GM12878 (cell line): ENCODE measurements at regions not wholly inside any gene's neighbourhood (a gene's known extent, or its start where the extent isn't known, plus 50 kb on each side); places are given as distances from the start of the nearest gene placed in this dataset.

Experiments used
- ATAC-seq: fragments of 200-7000 bp; cut with Tn5 transposase; 3 replicates; pipeline ENCODE4 v1.9.1; 2020; ENCODE audit warnings: mild to moderate bottlenecking, moderate library complexity
- BruUV-seq: library from RNA; stranded (reverse); fragments of 400-500 nt; replicated peaks from 2 replicates; lab custom pipeline; 2021; lab: Mats Ljungman, UMichigan
- CTCF ChIA-PET: fragments of 300-600 bp; sonication (Branson Sonifier 250); formaldehyde crosslinking; extraction: SDS; loops from one replicate; lab custom pipeline; 2021; ENCODE audit warnings: inconsistent platforms; lab: Yijun Ruan, JAX
- POLR2A ChIA-PET: fragments of 350-600 bp; formaldehyde crosslinking; extraction: SDS; loops from one replicate; lab custom pipeline; 2021; ENCODE audit warnings: inconsistent platforms; lab: Charles Lee
- RAD21 ChIA-PET: fragments of 300-600 bp; sonication (Branson Sonifier 250); formaldehyde crosslinking; loops from one replicate; lab custom pipeline; 2023; ENCODE audit warnings: antibody characterized with exemption; ENCODE audit not compliant: unreplicated experiment; lab: Charles Lee
- SMC1A ChIA-PET: fragments of 300-600 bp; sonication (Branson Sonifier 250); formaldehyde crosslinking; loops from one replicate; lab custom pipeline; 2023; ENCODE audit not compliant: unreplicated experiment, uncharacterized antibody; lab: Charles Lee
- DNase-seq: peaks from one replicate; pipeline ENCODE4 v3.0.0-alpha.2; 2011; ENCODE audit warnings: low read depth, low spot score
- FAIRE-seq: peaks from 3 replicates; lab custom pipeline; 2011; peaks lifted over from hg19 to GRCh38; lab: Jason Lieb, UNC
- H2AFZ ChIP-seq: 2 replicates; pipeline ENCODE4 v1.6.0; 2011; ENCODE audit warnings: low read depth, low read length, control low read depth; ENCODE audit not compliant: control insufficient read depth
- H3K27ac ChIP-seq: 2 replicates; pipeline ENCODE4 v1.5.1; 2011; ENCODE audit warnings: control low read depth; ENCODE audit not compliant: control insufficient read depth, insufficient read depth
- H3K27me3 ChIP-seq, 2 experiments: replicated peaks in 1 of 2; 2 replicates each; pipeline versions ENCODE4 v1.6.0 to v1.6.1; 2011; ENCODE audit warnings: low read length in 1 of 2; ENCODE audit not compliant: control insufficient read depth in 2 of 2, insufficient read depth in 2 of 2
- H3K36me3 ChIP-seq, 2 experiments: 2 replicates each; pipeline ENCODE4 v1.5.1; 2011; ENCODE audit warnings: low read length in 1 of 2; ENCODE audit not compliant: control insufficient read depth in 2 of 2, insufficient read depth in 2 of 2
- H3K4me1 ChIP-seq: 2 replicates; pipeline ENCODE4 v1.6.1; 2011; ENCODE audit warnings: mild to moderate bottlenecking, low read length, moderate library complexity, mixed read lengths; ENCODE audit not compliant: control insufficient read depth, insufficient read depth
- H3K4me2 ChIP-seq: 2 replicates; pipeline ENCODE4 v1.6.0; 2011; ENCODE audit warnings: control low read depth; ENCODE audit not compliant: control insufficient read depth, insufficient read depth
- H3K4me3 ChIP-seq: fragments of 200-600 bp; sonication (generic); 2 replicates; pipeline ENCODE4 v1.5.1; 2016
- H3K79me2 ChIP-seq: 2 replicates; pipeline ENCODE4 v1.6.0; 2011; ENCODE audit warnings: low read length; ENCODE audit not compliant: control insufficient read depth, insufficient read depth
- H3K9ac ChIP-seq: 2 replicates; pipeline ENCODE4 v1.8.0; 2011; ENCODE audit warnings: low read length, control low read depth, mixed read lengths; ENCODE audit not compliant: control insufficient read depth, insufficient read depth
- H3K9me3 ChIP-seq: replicated peaks from 3 replicates; pipeline ENCODE4 v1.5.1; 2011; ENCODE audit warnings: mild to moderate bottlenecking, low read length; ENCODE audit not compliant: control insufficient read depth, insufficient read depth
- H4K20me1 ChIP-seq: 2 replicates; pipeline ENCODE4 v1.6.0; 2011; ENCODE audit not compliant: control insufficient read depth, insufficient read depth
- ZBTB11 ChIP-seq: fragments of 450-650 bp; formaldehyde crosslinking; IDR thresholded peaks from 2 replicates; pipeline ENCODE4 v1.5.0; 2022; ENCODE audit warnings: mild to moderate bottlenecking, missing genetic modification characterization
- WGBS: methylation state at CpG from one replicate; pipeline ENCODE4 v1.1.6; 2016; ENCODE audit warnings: low lambda C conversion rate; ENCODE audit not compliant: insufficient replicate concordance, insufficient coverage; ENCODE audit errors: missing lambda C conversion rate; 5-methylcytosine and 5-hydroxymethylcytosine counted together
- in situ Hi-C: fragments of 300-500 bp; cut with MboI; formaldehyde crosslinking; loops from 9 replicates; pipeline ENCODE4 v1.14.3; 2018; ENCODE audit warnings: mixed read lengths
- intact Hi-C: fragments of 100-400 bp; cut with micrococcal nuclease; formaldehyde crosslinking; loops from one replicate; pipeline ENCODE4 v1.14.2; 2022; ENCODE audit not compliant: unreplicated experiment

GRCh38 chr12:93181409-93181965, 196.2 kb upstream of the NUDT4 start:
- H3K4me3 ChIP-seq, result no peak overlapping the region
- no peak for TF ChIP-seq ZBTB11 (CRISPR knock-in tag)
- no peak for DNase-seq
- RAD21 ChIA-PET, result interaction anchor here (0.5 to 2.4 kb wide), 4 partner anchors 43 to 1071 kb away, joined by 4 to 10 read pairs (median 8); no protein-coding TSS in a partner anchor
- H4K20me1 ChIP-seq, result no peaks in the 10 kb centered on the region
- in situ Hi-C loops (no loop called here), intact Hi-C loops (no loop called here)
- ATAC-seq, result no peak
- CTCF ChIA-PET, result interaction anchor here (1.0 to 1.2 kb wide), 3 partner anchors 8 to 13 kb away, joined by 3 to 4 read pairs (median 3); no protein-coding TSS in a partner anchor
- H2AFZ ChIP-seq, result peak overlapping the region; percentile 31; the same call in 1 of the 2 replicates
- BruUV-seq, result no TSS peak
- peaks cover 28% of the 10 kb centered on the region for H3K4me1 ChIP-seq
- no peak for FAIRE-seq
- no peak overlapping the region for H3K27ac ChIP-seq
- H3K36me3 ChIP-seq, result no peaks in the 10 kb centered on the region
- H3K9ac ChIP-seq, result no peak overlapping the region; the same call in 1 of the 2 replicates
- H3K4me2 ChIP-seq, result no peak overlapping the region
- no peaks in the 10 kb centered on the region for H3K27me3 ChIP-seq
- 33% methylated on average over 4 of the region's 4 CpGs for WGBS
- SMC1A ChIA-PET, result interaction anchor here (0.6 to 3.8 kb wide), 10 partner anchors 9 to 193 kb away, joined by 3 to 34 read pairs (median 4); no protein-coding TSS in a partner anchor
- POLR2A ChIA-PET, result interaction anchor here (1.7 kb wide), 1 partner anchor 14 kb away, joined by 7 read pairs; no protein-coding TSS in a partner anchor
- no peaks in the 10 kb centered on the region for H3K79me2 ChIP-seq
- H3K9me3 ChIP-seq, result no peaks in the 10 kb centered on the region; the same call in 2 of the 3 replicates
